Omental fat pad (tissue), 3 donors: ENCODE measurements at regions not wholly inside any gene's neighbourhood (a gene's known extent, or its start where the extent isn't known, plus 50 kb on each side); places are given as distances from the start of the nearest gene placed in this dataset.

Experiments used
- ATAC-seq: fragments of 150-250 bp; one replicate; pipeline ENCODE4 v1.9.1; 2016; ENCODE audit warnings: mild to moderate bottlenecking, moderate library complexity; ENCODE audit not compliant: low FRiP score
- DNase-seq: peaks from one replicate; pipeline ENCODE4 v3.0.0-alpha.2; 2019; ENCODE audit warnings: low spot score
- CTCF ChIP-seq, 3 donors: fragments of 450-650 bp; IDR thresholded peaks; one replicate each; pipeline ENCODE4 v1.5.1; 2016 to 2017; ENCODE audit warnings: antibody characterized with exemption in 3 of 3, mild to moderate bottlenecking in 3 of 3, moderate library complexity in 2 of 3

GRCh38 chr10:120960725-120961124 is 109.6 kb downstream of the WDR11 start:
- ATAC-seq (no peak), DNase-seq (no peak)
- no peak for TF ChIP-seq CTCF (IDR thresholded peaks at IDR 0.05)

GRCh38 chr10:120961795-120962755 is 110.9 kb downstream of the WDR11 start:
- no peak for DNase-seq
- ATAC-seq, result no peak
- TF ChIP-seq CTCF (IDR thresholded peaks at IDR 0.05), result no peak

- DNase-seq (no peak), ATAC-seq (no peak)
- no peak for TF ChIP-seq CTCF (IDR thresholded peaks at IDR 0.05)
These were observed 111.8 kb downstream of the WDR11 start for GRCh38 chr10:120962756-120963593.

- DNase-seq (no peak), ATAC-seq (no peak)
- TF ChIP-seq CTCF (IDR thresholded peaks at IDR 0.05), result no peak
These were observed 112.5 kb downstream of the WDR11 start for GRCh38 chr10:120963594-120964220.

- ATAC-seq (no peak), DNase-seq (no peak)
- no peak for TF ChIP-seq CTCF (IDR thresholded peaks at IDR 0.05)
These were observed 115.5 kb downstream of the WDR11 start for GRCh38 chr10:120966657-120967045.

- no peak for ATAC-seq
- no peak for DNase-seq
- TF ChIP-seq CTCF (IDR thresholded peaks at IDR 0.05), result no peak
These were observed 118.1 kb downstream of the WDR11 start for GRCh38 chr10:120969219-120969645.
